ENCODE measurements at regions not wholly inside any gene's neighbourhood (a gene's known extent, or its start where the extent isn't known, plus 50 kb on each side); places are given as distances from the start of the nearest gene placed in this dataset.
"Not testable (repeated sequence)": the region's sequence is repeated elsewhere in the genome, so short reads cannot be mapped to it uniquely, and the experiment has no call there.

DNA sequence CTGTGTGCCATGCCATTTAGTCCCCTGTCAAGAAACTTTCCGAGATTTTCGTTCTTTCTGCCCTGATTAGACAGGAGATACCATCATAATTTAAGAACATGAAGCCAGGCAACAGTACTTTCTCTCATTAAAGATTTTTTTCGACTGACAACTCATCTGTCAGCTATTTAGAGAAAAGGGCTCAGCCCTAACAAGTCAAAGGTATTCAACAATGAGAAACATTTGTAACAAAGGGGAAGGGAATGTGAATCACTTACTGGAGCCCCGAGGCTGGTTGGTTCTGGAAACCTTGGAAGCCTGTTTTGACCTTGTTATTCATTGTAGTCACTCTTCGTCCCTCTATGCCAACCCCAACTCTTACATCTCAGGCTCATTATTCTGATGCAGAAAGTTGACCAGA lies 199.4 kb downstream of the SPP2 start:
- no peaks in the 10 kb centered on the region for H3K36me3 ChIP-seq (ENCODE audit: control insufficient read depth, insufficient read depth, low read length)
- H3K27me3 ChIP-seq (replicated peaks; ENCODE audit: control insufficient read depth, insufficient read depth, low read length) = no peaks in the 10 kb centered on the region; the same call in 1 of the 2 replicates
- DNase-seq (ENCODE audit: extremely low read depth, insufficient read length) = no peak
- no peak overlapping the region for H3K4me3 ChIP-seq (replicated peaks; ENCODE audit: low read depth, low read length)
- TF ChIP-seq, protein P1, sequence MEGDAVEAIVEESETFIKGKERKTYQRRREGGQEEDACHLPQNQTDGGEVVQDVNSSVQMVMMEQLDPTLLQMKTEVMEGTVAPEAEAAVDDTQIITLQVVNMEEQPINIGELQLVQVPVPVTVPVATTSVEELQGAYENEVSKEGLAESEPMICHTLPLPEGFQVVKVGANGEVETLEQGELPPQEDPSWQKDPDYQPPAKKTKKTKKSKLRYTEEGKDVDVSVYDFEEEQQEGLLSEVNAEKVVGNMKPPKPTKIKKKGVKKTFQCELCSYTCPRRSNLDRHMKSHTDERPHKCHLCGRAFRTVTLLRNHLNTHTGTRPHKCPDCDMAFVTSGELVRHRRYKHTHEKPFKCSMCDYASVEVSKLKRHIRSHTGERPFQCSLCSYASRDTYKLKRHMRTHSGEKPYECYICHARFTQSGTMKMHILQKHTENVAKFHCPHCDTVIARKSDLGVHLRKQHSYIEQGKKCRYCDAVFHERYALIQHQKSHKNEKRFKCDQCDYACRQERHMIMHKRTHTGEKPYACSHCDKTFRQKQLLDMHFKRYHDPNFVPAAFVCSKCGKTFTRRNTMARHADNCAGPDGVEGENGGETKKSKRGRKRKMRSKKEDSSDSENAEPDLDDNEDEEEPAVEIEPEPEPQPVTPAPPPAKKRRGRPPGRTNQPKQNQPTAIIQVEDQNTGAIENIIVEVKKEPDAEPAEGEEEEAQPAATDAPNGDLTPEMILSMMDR (IDR thresholded peaks at IDR 0.05; ENCODE audit: insufficient read depth, low read length, poor library complexity, severe bottlenecking) = no peak

DNA sequence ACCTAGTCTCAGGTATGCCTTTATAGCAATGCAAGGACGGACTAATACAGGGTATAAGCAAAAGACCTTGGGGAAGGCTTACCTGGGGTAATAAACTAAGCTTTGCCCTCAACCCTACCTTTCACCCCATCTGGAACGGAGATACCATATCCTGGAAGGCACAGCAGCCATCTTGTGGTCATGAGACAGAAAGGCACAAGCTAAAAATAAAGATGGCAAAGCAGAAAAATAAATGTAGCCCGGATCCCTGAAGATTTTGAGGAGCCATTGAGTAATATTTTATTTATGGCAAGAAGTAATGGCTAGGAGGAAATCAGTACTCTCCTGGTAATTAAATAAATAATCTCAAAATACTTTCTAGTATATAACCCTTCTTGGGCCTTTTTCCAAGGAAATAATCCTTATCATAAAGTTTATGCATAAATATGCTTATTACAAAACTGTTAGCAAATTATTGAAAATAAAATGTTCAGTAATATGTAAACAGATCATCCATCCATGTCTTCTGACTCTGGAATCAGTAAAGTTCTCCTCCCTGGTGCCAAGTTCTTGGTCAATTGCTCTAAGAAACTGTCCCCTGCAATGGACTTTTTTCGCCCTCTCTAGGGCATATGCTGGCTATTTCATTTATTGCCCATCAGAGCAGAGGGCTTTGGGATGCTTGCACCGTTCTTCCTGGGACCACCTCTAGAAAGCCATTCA lies 198.7 kb downstream of the SPP2 start:
- TF ChIP-seq, protein P1 (IDR thresholded peaks at IDR 0.05; ENCODE audit: insufficient read depth, low read length, poor library complexity, severe bottlenecking) = no peak
- Histone ChIP-seq H3K36me3 (ENCODE audit: control insufficient read depth, insufficient read depth, low read length) (no peaks in the 10 kb centered on the region), H3K4me3 (replicated peaks; ENCODE audit: low read depth, low read length) (no peak overlapping the region), H3K27me3 (replicated peaks; ENCODE audit: control insufficient read depth, insufficient read depth, low read length) (no peaks in the 10 kb centered on the region; the same call in 1 of the 2 replicates)
- no peak for DNase-seq (ENCODE audit: extremely low read depth, insufficient read length)

DNA sequence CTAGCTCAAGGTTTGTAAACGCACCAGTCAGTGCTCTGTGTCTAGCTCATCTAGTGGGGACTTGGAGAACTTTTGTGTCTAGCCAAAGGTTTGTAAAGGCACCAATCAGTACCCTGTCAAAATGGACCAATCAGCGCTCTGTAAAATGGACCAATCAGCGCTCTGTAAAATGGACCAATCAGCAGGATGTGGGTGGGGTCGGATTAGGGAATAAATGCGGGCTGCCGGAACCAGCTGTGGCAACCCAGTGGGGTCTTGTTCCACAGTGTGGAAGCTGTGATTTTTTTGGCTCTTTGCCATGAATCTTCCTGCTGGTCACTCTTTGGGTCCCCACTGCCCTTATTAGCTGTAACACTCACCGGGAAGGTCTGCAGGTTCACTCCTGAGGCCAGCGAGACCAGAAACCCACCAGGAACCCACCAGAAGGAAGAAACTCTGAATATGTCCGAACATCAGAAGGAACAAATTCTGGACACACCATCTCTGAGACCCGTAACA lies 197.8 kb downstream of the SPP2 start:
- H3K36me3 ChIP-seq (ENCODE audit: control insufficient read depth, insufficient read depth, low read length); H3K4me3 ChIP-seq (replicated peaks; ENCODE audit: low read depth, low read length); H3K27me3 ChIP-seq (replicated peaks; ENCODE audit: control insufficient read depth, insufficient read depth, low read length); DNase-seq (ENCODE audit: extremely low read depth, insufficient read length): not testable (repeated sequence)

DNA sequence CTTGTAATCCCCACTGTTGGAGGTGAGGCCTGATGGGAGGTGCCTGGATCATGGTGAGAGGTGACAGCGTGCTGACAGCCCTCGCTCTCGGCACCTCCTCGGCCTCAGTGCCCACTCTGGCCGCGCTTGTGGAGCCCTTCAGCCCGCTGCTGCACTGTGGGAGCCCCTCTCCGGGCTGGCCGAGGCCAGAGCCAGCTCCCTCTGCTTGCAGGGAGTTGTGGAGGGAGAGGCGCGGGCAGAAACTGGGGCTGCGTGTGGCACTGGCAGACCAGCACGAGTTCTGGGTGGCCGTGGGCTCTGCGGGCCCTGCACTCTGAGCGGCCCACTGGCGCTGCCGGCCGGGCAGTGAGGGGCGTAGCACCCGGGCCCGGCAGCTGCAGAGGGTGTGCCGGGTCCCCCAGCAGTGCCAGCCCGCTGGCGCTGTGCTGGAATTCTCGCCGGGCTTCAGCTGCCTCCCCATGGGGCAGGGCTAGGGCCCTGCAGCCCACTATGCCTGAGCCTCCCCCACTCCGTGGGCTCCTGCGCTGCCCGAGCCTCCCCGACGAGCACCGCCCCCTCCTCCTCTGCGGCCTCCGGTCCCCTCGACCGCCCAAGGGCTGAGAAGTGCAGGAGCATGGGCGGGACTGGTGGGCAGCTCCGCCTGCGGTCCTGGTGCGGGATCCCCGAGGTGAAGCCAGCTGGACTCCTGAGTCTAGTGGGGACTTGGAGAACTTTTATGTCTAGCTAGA lies 197.1 kb downstream of the SPP2 start:
- Histone ChIP-seq H3K4me3 (replicated peaks; ENCODE audit: low read depth, low read length) (no peak overlapping the region), H3K27me3 (replicated peaks; ENCODE audit: control insufficient read depth, insufficient read depth, low read length) (no peaks in the 10 kb centered on the region; the same call in 1 of the 2 replicates), H3K36me3 (ENCODE audit: control insufficient read depth, insufficient read depth, low read length) (no peaks in the 10 kb centered on the region)
- DNase-seq (ENCODE audit: extremely low read depth, insufficient read length) = no peak
- TF ChIP-seq, protein P1 (IDR thresholded peaks at IDR 0.05; ENCODE audit: insufficient read depth, low read length, poor library complexity, severe bottlenecking) = no peak

DNA sequence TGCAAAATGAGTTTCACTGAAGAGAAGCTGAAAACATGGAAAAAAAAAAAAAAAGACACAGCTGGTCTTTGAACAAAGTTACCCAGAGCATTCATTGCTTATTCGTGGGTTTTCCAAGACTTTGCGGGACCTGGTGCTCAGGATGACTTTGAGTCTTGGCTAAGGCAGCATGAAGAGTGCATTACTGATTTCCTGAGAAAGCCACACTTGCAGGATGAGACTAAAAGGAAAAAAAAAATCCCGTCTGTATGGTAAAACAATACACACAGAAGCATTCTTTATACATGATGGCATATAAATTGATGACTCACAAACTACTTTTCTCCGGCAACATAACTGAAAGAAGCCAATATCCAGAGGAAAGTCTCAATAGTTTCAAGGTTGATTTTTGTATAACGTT lies 195.4 kb downstream of the SPP2 start:
- no peaks in the 10 kb centered on the region for H3K36me3 ChIP-seq (ENCODE audit: control insufficient read depth, insufficient read depth, low read length)
- no peaks in the 10 kb centered on the region for H3K27me3 ChIP-seq (replicated peaks; ENCODE audit: control insufficient read depth, insufficient read depth, low read length)
- no peak for DNase-seq (ENCODE audit: extremely low read depth, insufficient read length)

More for the DNA sequence above, 195.4 kb downstream of the SPP2 start:
- H3K4me3 ChIP-seq (replicated peaks; ENCODE audit: low read depth, low read length) = no peak overlapping the region
- TF ChIP-seq, protein P1 (IDR thresholded peaks at IDR 0.05; ENCODE audit: insufficient read depth, low read length, poor library complexity, severe bottlenecking) = no peak
